OCI-M1 (cell line): ENCODE measurements at regions not wholly inside any gene's neighbourhood (a gene's known extent, or its start where the extent isn't known, plus 50 kb on each side); places are given as distances from the start of the nearest gene placed in this dataset.

Experiments
- DNase-seq: peaks from one replicate; lab custom pipeline; 2025; lab: John Stamatoyannopoulos, UW

DNA sequence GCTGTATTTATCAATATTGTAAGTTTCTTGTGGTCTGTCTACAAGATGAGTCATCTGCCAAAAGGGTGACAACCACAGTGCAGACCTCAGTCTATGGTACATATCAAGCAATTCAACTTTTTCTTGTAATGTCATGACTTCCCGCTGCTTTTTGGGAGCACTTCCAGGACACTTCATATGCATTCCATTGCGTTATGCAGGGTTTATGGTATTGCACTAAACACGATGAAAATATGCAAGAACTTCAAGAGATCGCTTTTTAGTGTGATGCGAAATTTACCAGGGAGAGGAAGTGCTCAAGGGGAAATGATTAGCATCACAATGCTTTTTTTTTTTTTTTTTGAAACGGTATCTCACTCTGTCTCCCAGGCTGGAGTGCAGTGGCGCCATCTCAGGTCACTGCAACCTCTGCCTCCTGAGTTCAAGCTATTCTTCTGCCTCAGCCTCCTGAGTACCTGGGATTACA, 166.5 kb downstream of the TFAP2A start:
- DNase-seq = peak; percentile 83

DNA sequence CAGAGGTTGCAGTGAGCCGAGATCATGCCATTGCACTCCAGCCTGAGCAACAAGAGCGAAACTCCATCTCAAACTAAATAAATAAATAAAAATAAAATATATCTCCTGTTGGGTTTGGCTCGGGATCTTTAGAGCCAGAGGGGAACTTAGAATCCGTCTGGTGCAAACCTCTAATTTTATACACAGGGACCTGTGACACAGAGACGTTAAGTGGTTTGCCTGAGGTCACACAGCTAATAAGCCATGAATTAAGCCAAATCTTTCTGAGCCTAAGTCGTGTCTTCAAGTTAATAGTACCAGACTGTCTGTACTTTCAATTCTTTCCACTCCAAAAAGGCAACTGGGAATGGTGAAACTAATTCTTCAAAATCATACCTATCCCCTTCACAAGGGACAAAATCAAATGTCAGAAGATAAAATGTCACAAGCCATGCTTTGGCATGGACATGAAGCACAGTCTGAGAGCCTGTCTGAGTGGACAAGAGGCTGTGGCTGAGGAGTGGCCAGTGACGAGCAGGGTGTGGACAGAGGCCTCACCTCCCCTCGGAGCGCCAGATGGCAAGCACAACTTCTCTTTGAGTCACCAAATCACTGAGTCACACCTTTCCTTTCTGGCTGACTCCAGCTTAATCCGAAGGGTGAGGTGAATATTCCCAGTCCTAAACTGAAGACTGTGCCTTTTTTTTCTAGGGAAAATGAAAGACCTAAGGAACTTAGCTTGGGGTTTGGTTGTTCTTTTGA, 177.4 kb downstream of the TFAP2A start:
- DNase-seq = no peak

DNA sequence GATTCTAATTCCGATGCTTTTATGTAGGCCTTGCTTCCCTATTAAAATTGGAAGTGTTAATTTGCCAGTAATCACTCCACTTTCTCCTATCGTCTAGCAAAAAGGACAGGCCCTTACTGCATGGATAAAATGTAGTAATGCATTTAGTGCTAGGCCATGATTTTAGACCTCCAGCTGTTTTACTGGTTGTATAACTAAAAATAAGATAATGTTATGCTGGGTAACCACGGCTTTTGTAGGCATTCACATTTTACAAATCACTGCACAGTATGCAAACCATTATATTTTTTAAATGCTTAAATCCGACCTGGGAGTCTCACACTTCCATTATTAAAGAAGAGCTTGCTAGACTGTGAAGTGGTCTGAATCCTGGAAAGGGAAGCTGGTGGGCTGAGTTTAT, 179.5 kb downstream of the TFAP2A start:
- no peak for DNase-seq

DNA sequence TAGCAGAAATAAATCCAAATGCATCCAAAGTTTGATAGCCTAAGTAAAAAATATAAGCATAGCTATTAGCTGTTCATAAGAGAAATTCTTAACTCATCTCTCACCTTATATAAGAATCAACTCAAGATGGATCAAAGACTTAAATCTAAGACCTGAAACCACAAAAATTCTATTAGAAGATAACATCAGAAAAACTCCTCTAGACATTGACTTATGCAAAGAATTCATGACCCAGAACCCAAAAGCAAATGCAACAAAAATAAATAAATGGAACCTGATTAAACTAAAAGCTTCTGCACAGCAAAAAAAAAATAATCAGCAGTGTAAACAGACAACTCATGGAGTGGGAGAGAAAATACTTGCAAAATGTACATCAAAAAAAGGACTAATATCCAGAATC, 184.3 kb downstream of the TFAP2A start:
- DNase-seq = no peak

DNA sequence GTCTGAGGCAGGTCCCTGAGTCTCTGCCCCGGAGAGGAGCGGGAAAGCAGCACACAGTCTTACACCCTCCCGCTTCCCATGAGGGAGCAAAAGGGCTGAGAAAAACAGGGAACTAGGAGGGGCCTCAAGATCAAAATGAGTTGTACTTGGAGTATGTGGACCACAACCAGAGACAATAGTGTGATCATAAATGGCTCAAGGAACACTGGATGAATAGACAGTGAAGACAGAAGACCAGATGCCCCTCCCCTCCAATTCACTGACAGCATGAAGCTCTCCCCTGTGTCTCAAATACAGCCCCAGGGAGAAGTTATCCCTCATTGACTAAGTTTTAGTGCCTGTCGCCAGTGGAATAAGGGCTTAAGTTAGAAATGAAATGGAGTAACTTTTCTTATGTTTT, 191.0 kb downstream of the TFAP2A start:
- DNase-seq = no peak

DNA sequence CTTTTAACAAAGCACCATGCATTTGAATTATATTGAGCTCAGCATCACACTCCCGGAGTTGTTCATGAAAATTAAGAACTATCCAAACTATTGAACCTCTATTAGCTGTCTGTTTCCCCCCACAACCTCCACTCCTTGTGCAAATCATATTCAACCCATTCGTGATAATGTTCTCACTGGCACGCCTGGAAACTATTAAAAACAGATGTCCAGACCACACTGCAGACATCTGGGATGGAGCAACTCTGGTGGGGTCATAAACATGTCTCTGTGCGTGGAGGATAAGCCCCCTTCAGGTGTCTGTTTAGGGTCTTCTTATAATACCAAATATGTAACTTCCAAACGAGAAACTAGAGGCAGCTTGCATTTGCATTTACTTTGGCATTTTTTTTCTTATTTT, 193.7 kb downstream of the TFAP2A start:
- no peak for DNase-seq

DNA sequence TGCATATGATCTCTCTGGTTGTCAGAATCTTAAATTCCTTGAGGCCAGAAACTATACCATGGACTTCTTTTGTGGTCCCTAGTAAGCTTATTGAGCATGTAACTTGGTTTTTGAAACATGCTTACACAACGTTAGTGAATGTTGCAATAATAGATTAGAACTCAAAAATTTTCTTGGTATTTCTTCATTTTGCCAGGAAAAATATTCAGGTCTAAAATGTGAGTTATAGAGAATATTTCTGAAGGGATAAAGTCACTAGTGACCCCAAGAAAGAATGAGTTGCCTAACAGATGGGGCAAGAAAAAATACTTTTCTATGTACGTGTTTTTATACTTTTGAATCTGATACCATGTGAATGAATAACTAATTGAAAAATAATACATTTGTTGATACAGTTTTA, 195.4 kb downstream of the TFAP2A start:
- DNase-seq = peak; percentile 17

DNA sequence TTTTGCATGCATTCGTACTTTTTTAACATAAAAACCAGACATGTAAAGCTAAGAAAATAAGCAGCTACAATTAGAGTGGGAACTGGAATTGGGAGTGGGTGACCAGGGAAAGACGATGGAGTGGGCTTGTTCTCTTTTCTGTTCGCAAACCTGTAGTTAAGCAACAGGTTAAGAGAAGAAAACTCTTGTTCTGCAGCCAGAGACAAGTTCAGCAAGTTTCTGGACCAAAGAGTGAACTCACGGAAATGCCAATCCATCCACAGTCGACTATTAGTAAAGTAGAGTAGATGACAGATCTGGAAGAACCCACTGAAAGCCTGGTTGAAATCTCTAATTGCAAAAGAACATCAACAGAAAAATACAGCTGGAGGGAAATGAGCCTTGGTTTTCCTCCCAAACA, 197.8 kb downstream of the TFAP2A start:
- DNase-seq = no peak

DNA sequence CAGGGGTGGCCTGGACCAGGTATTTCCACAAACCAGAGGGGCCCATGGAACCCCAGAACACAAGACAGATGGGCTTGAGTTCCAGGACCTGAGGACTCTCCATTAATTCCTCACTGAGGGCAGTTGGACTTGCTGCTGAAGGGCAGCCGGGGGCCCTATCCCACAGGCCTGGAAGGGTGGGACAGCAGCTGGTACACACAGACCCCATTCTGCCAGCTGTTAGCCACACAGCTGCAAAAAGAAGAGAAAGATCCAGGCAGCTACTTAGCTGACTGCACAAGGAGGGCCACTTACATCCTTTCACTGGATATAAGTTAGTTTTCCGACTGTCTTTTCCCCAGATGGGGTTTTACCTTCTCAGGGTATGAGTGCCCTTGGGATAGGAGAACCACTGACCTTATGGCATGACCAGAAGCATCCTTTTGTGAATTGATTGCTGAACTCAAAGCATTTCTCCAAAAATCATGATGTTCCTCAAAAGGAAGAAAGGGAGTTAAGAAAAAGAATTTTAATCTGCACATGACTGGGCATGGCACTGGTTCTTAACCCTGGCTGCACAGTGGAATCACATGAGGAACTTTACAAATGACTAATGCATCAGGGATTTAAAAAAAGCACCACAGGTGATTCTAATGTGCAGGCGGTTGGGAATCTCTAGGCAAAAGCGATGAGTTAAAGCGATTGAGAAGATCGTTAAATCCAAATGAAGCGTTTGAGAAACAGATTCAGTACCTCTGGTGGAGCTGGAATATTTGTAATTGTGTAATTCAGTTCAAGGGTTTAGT, 199.4 kb downstream of the TFAP2A start:
- no peak for DNase-seq

DNA sequence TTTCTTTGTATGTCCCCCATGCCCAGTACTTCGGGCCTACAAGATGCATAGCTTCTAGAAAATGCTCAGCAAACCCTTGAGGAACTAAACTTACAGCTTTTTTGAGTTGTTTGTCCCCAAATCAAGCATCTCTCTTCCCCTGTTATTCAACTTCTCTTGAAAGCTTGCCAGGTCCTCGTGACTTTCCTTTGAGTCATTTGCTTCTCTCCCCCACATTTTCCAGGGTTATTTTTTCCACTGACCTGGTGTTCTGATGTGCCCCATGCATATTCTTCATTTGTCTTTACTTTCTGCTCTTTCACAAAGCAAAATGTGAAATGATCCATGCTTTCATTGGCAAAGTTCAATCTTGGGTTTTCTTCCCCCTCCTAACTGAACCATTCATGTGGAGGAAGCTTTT, 204.8 kb downstream of the TFAP2A start:
- peak; percentile 20 for DNase-seq

DNA sequence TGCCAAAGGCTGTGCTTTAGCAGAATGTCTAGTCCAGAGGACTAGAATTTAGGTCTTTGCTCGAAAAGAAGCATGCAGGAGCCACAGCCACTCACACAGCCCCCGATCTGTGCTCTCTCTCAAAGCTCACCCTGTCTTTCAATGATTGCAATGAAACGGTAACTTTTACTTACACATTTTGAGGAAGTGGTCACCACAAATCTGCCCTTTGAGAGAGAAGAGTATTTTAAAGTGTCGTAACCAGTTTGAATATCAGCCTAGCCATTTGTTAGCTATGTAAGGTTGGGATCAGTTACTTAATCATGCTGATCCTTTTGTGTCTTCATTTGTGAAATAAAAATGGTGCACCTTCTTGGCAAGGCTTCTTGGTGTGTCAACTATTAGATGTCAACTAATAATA, 209.0 kb downstream of the TFAP2A start:
- peak; percentile 85 for DNase-seq

DNA sequence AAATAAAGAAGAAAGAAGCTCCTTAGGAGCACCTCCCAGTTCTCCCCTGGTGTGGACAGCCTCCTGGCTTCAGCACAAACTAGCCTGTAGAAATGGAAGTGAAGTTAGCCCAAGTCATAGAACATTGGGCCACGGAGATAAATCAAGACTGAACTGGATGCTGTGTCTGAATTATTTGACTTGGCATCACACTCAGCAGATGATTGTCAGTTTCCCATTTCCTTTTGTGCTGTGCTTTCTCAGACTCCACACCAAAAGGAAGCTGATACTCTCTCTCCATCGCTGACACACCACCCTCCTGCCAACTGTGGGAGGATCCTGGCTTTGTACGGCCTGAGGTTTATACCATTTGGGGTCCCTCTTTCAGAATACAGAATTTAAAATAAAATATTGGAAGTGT, 209.8 kb downstream of the TFAP2A start:
- DNase-seq = no peak

DNA sequence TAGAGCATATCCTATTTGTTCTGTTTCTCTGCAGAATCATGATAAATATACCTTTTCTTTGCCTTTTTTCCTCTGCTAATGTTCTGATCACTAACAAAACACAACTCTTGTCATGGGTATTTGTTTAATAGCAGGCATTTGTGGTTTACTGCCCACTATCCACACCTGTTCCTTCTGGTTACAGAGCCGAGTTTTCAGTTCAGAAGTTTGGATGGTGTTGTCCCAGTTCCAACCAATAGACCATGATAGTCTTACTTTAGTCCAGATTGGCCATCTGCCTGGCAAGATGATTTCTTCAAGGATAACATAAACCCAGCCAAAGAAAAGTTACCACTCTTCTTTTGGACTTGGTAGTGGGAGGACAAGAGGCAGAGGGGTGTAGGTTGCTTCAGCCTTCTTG, 211.2 kb downstream of the TFAP2A start:
- no peak for DNase-seq

DNA sequence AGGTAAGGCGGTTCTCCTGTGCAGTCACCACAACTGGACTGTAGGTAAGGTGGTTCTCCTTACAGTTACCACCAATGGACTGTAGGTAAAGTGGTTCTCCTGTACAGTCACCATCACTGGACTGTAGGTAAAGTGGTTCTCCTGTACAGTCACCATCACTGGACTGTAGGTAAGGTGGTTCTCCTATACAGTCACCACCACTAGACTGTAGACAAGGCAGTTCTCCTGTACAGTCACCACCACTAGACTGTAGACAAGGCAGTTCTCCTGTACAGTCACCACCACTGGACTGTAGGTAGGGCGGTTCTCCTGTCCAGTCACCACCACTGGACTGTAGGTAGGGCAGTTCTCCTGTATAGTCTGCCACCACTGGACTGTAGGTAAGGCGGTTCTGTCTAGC, 212.3 kb downstream of the TFAP2A start:
- no peak for DNase-seq

DNA sequence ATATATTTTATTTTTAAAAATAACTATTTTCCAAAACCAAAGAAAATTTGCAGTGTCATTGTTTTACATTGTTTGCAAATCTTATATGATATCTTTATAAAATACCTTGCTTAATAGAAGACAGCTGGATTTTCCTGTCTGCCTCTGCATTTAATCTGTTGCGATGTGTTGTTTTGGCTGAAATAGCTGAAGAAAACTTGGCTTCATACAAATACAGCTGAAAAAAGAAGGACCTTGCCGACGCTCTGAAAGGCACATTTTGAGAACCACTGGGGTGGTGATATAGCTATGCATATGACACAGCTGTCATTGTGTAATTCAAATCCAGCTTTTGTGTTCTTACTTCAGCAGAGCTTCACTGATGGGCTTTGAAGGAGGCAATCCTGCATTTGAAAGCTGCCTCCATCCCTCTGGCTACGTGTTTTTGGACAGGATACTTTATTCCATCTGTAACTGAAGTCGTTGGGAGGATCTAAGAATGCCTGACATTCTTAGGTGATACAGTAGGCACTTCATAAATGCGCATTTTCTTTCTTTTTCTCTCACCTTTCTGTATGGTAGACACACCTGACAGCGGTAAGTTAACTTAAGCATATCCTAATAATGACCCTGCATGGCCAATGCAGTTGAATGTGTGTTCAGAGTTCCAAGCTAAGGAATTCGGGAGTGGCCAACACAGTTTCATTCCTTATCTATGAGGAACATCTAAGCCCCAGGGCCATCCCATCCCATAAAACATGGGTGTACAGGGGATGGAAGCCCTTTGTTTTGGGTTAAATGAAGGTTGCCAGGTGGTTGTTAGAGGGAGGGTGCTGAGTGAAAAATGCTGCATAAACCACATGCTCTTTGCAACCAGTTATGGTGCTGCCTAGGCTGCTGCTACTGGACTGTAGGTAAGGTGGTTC, 213.0 kb downstream of the TFAP2A start:
- no peak for DNase-seq

DNA sequence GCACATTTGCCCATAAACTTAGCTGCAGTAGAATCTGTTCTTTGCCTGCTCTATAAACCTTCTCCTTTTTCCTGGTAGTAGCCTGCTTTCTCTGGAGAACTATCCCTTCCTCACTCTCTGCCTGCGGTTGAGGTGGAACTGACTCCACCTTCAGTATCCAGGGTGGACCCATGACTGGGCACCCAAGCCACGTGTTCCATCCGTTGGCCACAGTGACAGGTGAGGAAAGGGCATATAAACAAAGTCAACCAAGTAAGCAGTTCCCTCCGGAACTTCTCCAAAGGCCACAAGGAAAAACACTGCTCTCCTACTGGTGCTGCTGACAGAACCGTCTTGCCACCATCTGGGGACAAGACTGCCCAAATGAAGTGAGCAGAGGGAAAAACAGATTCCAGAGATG, 218.8 kb downstream of the TFAP2A start:
- no peak for DNase-seq

DNA sequence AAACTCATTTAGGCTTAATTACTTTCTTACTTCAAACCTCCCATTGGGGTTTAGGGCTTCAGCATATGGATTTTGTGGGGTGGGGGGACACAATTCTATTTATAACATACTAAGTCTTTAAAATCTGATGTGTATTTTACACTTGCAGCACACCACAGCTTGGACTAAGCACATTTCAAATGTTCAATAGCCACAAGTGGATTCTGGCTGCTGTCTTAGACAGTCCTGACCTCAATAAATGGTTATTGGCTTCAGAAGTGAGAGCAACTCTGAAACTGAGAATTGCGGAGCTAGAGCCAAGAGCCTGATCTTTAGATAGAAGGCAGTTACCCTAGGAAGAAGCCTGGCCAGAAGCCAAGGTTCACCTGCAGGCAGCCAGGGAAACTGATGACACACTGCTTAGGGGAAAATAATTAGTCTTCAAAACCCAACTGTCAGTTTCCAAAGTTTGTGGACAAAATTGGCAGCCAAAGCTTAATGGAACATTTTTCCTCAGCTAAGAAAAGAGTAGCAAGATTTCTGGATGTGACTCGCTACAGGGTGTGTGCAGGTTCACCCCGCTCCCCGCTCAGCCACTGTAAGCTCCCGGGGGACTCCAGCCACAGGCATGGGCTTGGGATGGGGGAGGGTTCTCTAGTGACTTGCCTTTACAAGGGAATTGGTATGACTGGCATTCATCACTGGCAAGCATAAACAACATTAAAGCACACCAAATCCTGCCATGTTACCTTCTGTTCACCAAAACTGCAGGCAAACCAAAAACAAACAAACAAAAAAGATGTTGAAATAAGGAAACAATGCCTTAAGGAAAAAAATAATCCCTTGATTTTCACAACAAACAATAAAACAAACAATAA, 219.8 kb downstream of the TFAP2A start:
- no peak for DNase-seq

DNA sequence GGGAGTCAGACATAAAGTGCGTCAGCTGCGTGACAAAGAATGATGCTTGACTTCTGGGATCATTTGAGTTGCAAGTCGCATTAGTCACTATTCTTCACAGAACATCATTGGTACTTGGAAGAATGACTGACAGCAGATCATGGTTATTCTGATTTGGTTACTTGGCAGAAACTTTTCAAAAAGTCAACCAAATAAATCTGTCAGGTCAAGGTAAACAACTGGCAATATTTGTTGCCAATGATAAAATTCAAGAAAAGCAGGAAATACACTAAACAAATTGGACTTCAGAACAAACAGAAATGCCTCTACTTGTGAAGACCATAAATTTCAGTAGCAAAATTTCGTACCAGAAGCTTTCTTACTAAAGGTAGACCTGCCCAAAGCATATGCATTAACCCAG, 221.6 kb downstream of the TFAP2A start:
- DNase-seq = no peak

DNA sequence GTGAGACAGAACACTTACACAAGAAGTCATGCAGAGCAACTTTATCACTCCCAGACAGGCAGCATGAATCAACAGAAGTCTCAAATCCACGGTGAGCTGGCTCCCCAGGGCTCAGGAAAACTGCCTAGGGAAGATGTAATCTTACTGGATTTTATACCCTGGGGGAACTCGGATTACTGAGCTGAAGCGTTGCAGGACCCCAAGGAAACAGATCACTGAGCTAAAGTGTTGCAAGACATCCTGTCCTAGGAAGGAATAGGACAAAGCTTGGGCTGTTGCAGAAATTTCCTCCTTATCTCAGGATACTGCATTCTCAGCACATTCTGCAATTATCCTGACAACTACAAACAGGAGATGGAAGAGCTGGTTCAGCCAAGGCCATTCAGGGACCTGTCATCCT, 224.8 kb downstream of the TFAP2A start:
- DNase-seq = no peak

DNA sequence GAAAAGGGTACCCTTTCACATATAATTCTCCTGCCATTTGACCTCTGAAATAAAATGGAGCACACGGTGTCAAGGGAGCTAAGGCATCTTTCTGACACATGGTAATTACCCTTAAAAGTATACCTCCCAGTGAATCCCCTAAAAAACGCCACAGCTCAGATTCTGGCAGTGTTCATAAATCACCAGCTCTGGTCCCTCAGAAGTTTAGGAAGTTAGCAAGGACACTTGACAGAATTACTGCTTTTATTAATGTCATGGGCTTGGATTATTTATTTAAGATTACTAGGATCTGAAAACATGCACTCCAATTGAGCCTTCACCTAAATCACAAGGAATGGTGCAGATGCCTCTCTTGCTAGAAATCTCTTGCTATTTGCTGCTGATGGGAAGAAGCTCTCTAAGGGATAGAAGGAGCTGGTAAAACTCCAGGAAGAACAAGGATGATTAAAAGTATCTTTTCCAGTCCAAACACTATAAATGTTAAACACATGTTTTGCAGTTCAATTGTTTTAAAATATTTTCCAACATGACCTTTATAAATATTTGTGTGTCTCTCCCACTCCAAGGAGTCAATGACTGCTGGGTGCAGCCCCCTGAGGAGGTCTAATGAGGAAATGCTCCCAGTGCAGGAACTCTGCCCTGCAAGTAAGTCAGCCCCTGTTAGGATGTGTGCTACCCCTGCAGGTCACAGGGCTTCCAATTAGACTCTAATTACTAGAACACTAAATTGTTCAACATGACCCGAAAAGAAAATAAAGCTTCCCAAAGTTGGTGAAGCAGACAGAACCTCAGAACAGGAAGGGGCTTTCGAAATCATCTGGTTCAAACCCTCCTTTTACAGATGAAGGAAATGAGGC, 230.3 kb downstream of the TFAP2A start:
- DNase-seq = no peak
